ENCODE measurements at regions not wholly inside any gene's neighbourhood (a gene's known extent, or its start where the extent isn't known, plus 50 kb on each side); places are given as distances from the start of the nearest gene placed in this dataset.

DNA sequence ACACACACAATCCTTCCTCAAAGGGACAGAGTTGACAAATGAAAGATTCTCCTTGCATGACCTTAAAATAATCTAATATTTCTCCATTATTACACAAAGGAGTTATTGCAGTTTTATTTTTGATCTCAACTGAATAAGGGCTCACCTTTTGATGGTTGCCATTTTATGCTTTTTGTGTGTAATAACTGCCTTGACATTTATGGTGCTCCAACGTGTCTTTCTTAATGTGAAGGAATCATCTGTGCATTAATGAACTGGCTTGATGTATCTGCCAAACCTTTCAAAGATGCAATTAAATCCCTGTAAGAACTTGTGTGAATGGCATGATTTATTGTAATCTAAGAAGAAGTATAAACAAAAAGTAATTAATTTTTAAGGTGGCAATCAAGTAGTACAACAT is 1519.8 kb upstream of the CDH9 start:
- Histone ChIP-seq H3K4me3 (ENCODE audit: extremely low read depth in 1 of 4, insufficient read depth in 2 of 4, low read depth in 3 of 4, low read length in 4 of 4) (no peak overlapping the region), H3K14ac (ENCODE audit: insufficient read length) (no peak overlapping the region), H3K27me3 (replicated peaks in 1 of 4; ENCODE audit: control insufficient read depth in 3 of 4, extremely low read depth in 1 of 4, insufficient read depth in 3 of 4, low read length in 3 of 4) (no peaks in the 10 kb centered on the region), H3K9ac (replicated peaks in 1 of 4; ENCODE audit: extremely low read depth in 1 of 4, low read depth in 3 of 4, low read length in 3 of 4) (no peak overlapping the region), H2BK12ac (ENCODE audit: low read depth, low read length) (no peak overlapping the region), H4K20me1 (replicated peaks in 1 of 2; ENCODE audit: control insufficient read depth in 1 of 2, insufficient read depth in 2 of 2, low read length in 2 of 2) (no peaks in the 10 kb centered on the region), H2BK15ac (ENCODE audit: low read length) (no peak overlapping the region), H2BK20ac (ENCODE audit: low read length) (no peak overlapping the region), H3K9me3 (ENCODE audit: insufficient read depth in 2 of 2, low read depth in 1 of 2, low read length in 1 of 2) (no peaks in the 10 kb centered on the region), H4K91ac (replicated peaks; ENCODE audit: insufficient read length, low read length) (no peak overlapping the region), H3K56ac (replicated peaks; ENCODE audit: insufficient read length, low read depth, low read length) (no peak overlapping the region), H2BK5ac (ENCODE audit: low read depth, low read length) (no peak overlapping the region), H3K4ac (replicated peaks; ENCODE audit: insufficient read length, low read depth, low read length) (no peak overlapping the region), H4K5ac (ENCODE audit: insufficient read length, low read depth, low read length) (no peak overlapping the region), H3K79me2 (ENCODE audit: control insufficient read depth in 1 of 2, insufficient read depth in 2 of 2, low read length in 2 of 2) (no peaks in the 10 kb centered on the region), H3K23me2 (ENCODE audit: low read depth, low read length) (no peaks in the 10 kb centered on the region), H2AFZ (ENCODE audit: low read length) (no peak overlapping the region), H3K27ac (ENCODE audit: low read depth, low read length) (no peak overlapping the region), H3K79me1 (ENCODE audit: low read depth, low read length) (no peaks in the 10 kb centered on the region), H3K4me2 (ENCODE audit: insufficient read depth in 1 of 2, low read depth in 2 of 2, low read length in 2 of 2) (no peak overlapping the region), H3K4me1 (replicated peaks in 1 of 4; ENCODE audit: control insufficient read depth in 3 of 4, insufficient read depth in 4 of 4, low read length in 3 of 4) (no peaks in the 10 kb centered on the region), H4K8ac (ENCODE audit: extremely low read depth, insufficient read depth, low read length) (no peak overlapping the region), H3K36me3 (ENCODE audit: control insufficient read depth in 2 of 4, insufficient read depth in 4 of 4, low read length in 3 of 4) (no peaks in the 10 kb centered on the region), H2AK5ac (ENCODE audit: low read depth, low read length) (no peak overlapping the region), H2BK120ac (replicated peaks; ENCODE audit: low read depth, low read length) (no peak overlapping the region), H3K23ac (ENCODE audit: insufficient read length) (no peak overlapping the region), H3K18ac (ENCODE audit: extremely low read depth, low read length) (no peak overlapping the region)
- WGBS, 2 experiments (ENCODE audit: extremely low coverage in 1 of 2, insufficient coverage in 1 of 2, insufficient read length in 1 of 2, insufficient replicate concordance in 2 of 2, low coverage in 1 of 2, low lambda C conversion rate in 2 of 2, missing lambda C conversion rate in 1 of 2), result 89% methylated on average over 1 of the region's 1 CpG; no CpG with 5 or more reads in 1 of the 2 experiments
- ChIA-PET CTCF (ENCODE audit: partially characterized antibody) (interaction anchor here (1.6 kb wide), 1 partner anchor 18 kb away, joined by 10 read pairs; no protein-coding TSS in a partner anchor), POLR2A (ENCODE audit: partially characterized antibody) (no interaction called here)
- TF ChIP-seq CREB1 (IDR thresholded peaks at IDR 0.05) (no peak), SP2 (IDR thresholded peaks at IDR 0.05; ENCODE audit: low read length) (no peak), POU5F1 (IDR thresholded peaks at IDR 0.05; ENCODE audit: low read depth, low read length) (no peak), GTF2F1 (IDR thresholded peaks at IDR 0.05; ENCODE audit: borderline replicate concordance, low read depth, low read length) (no peak), RNF2 (IDR thresholded peaks at IDR 0.05; ENCODE audit: borderline replicate concordance, low read depth, low read length, missing control alignments, poor library complexity, severe bottlenecking) (no peak), EZH2 (IDR thresholded peaks at IDR 0.05; ENCODE audit: low read depth, low read length, severe bottlenecking) (no peak), ASH2L (IDR thresholded peaks at IDR 0.05; ENCODE audit: low read length) (no peak), POLR2A (IDR thresholded peaks at IDR 0.05; ENCODE audit: control extremely low read depth in 1 of 2, low read depth in 2 of 2, low read length in 2 of 2) (no peak), YY1 (IDR thresholded peaks at IDR 0.05; ENCODE audit: low read depth, low read length) (no peak)
- DNase-seq (ENCODE audit: low read depth in 1 of 2, low spot score in 2 of 2), result no peak
- no peak for FAIRE-seq

Data from H1 (cell line).